ENCODE measurements at regions not wholly inside any gene's neighbourhood (a gene's known extent, or its start where the extent isn't known, plus 50 kb on each side); places are given as distances from the start of the nearest gene placed in this dataset.

- TF ChIP-seq, protein P1, sequence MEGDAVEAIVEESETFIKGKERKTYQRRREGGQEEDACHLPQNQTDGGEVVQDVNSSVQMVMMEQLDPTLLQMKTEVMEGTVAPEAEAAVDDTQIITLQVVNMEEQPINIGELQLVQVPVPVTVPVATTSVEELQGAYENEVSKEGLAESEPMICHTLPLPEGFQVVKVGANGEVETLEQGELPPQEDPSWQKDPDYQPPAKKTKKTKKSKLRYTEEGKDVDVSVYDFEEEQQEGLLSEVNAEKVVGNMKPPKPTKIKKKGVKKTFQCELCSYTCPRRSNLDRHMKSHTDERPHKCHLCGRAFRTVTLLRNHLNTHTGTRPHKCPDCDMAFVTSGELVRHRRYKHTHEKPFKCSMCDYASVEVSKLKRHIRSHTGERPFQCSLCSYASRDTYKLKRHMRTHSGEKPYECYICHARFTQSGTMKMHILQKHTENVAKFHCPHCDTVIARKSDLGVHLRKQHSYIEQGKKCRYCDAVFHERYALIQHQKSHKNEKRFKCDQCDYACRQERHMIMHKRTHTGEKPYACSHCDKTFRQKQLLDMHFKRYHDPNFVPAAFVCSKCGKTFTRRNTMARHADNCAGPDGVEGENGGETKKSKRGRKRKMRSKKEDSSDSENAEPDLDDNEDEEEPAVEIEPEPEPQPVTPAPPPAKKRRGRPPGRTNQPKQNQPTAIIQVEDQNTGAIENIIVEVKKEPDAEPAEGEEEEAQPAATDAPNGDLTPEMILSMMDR (conservative IDR thresholded peaks at IDR 0.05; ENCODE audit: low read length): no peak
- no peak overlapping the region for H3K4me3 ChIP-seq (ENCODE audit: low read length)
- no peak for DNase-seq (ENCODE audit: low read depth)
Observed at GRCh38 chr2:64848945-64849344, 140.3 kb upstream of the SLC1A4 start.

DNA sequence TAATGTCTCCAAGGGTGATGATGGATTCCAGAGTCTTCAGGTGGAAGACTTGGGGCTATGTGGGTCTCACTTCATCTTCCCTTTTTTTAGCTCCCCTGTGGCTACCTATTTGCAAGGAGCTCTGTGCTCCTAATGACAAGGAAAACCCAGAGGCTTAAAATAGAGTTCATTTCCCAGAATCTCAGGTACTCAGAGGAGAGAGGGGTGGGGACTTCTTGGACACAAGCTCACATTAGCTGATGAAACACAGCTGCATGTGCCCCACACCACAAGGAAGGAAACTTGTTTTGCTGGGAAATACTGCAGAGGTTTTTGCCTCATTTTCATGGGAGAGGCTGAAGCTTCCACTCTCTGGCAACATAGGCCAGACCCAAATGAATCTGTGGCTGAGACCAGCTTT, 138.6 kb upstream of the SLC1A4 start:
- TF ChIP-seq, protein P1 (conservative IDR thresholded peaks at IDR 0.05; ENCODE audit: low read length): no peak
- no peak for DNase-seq (ENCODE audit: low read depth)
- no peak overlapping the region for H3K4me3 ChIP-seq (ENCODE audit: low read length)

- TF ChIP-seq, protein P1 (conservative IDR thresholded peaks at IDR 0.05; ENCODE audit: low read length): no peak
- no peak overlapping the region for H3K4me3 ChIP-seq (ENCODE audit: low read length)
- no peak for DNase-seq (ENCODE audit: low read depth)
Observed at GRCh38 chr2:64852771-64853241, 136.4 kb upstream of the SLC1A4 start.

GRCh38 chr2:64853306-64853705, 135.9 kb upstream of the SLC1A4 start:
- TF ChIP-seq, protein P1 (conservative IDR thresholded peaks at IDR 0.05; ENCODE audit: low read length): no peak
- no peak overlapping the region for H3K4me3 ChIP-seq (ENCODE audit: low read length)
- no peak for DNase-seq (ENCODE audit: low read depth)

DNA sequence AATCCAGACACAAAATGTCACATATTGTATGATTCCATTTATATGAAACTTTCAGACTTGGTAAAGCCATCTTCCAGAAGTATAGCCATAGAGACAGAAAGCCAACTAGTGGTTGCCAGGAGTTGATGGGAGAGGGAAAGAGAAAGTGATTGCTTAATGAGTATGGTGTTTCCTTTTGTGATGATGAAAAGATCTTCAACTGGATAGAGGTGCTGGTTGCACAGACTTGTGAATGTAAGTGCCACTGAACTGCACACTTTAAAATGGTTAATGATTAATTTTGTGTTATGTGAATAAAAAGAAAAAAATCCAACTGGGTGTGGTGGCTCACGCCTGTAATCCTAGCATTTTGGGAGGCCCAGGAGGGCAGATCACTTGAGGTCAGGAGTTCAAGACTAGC, 135.3 kb upstream of the SLC1A4 start:
- TF ChIP-seq, protein P1 (conservative IDR thresholded peaks at IDR 0.05; ENCODE audit: low read length): peak; percentile 17; the same call in 1 of the 2 replicates
- DNase-seq (ENCODE audit: low read depth): no peak
- no peak overlapping the region for H3K4me3 ChIP-seq (ENCODE audit: low read length)

GRCh38 chr2:64854773-64855237, 134.4 kb upstream of the SLC1A4 start:
- TF ChIP-seq, protein P1 (conservative IDR thresholded peaks at IDR 0.05; ENCODE audit: low read length): no peak
- no peak overlapping the region for H3K4me3 ChIP-seq (ENCODE audit: low read length)
- DNase-seq (ENCODE audit: low read depth): peak; percentile 55

GRCh38 chr2:64857581-64858471, 131.4 kb upstream of the SLC1A4 start:
- TF ChIP-seq, protein P1 (conservative IDR thresholded peaks at IDR 0.05; ENCODE audit: low read length): peak; percentile 4; the same call in 1 of the 2 replicates
- peak; percentile 92 for DNase-seq (ENCODE audit: low read depth)
- no peak overlapping the region for H3K4me3 ChIP-seq (ENCODE audit: low read length)

All from AG10803 (cell line).